SIG-M5 treated with dmso at 0.1 percent for 504 hours (cell line): ENCODE measurements at regions not wholly inside any gene's neighbourhood (a gene's known extent, or its start where the extent isn't known, plus 50 kb on each side); places are given as distances from the start of the nearest gene placed in this dataset.

Experiments used
- DNase-seq: peaks from one replicate; lab custom pipeline; 2025; ENCODE audit not compliant: unreplicated experiment; lab: John Stamatoyannopoulos, UW

DNA sequence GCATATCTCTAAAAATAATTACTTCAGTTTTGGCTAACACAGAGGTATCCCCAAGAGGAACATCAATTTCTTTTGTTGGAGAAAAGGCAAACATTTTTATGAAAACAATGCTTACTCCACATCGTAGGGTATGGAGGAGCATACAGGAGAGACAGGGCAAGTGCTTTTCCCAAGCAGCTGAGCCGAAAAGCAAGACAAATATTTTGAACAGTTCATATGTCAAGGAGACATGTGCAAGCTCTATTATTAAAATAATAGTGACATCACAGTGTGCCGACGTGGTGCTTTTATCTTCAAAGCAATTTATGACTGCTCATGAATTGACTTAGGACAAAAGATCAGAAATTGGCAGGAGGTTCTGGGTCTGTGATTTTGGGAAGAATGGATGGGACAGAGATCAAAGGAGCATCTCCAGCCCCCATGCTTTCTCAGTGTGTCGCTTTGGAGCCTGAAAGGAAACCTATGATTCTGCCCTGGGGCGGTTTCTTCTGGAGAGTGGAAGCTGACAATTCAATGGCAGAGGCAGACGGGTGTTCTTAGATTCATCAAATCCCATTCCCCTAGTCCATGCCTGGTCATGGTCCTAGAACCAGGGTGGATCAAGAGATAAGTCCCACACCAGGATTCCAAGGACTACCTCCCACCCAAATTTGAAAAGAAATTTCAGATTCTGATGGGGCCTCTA, 97.1 kb downstream of the JCAD start:
- DNase-seq, result no peak

DNA sequence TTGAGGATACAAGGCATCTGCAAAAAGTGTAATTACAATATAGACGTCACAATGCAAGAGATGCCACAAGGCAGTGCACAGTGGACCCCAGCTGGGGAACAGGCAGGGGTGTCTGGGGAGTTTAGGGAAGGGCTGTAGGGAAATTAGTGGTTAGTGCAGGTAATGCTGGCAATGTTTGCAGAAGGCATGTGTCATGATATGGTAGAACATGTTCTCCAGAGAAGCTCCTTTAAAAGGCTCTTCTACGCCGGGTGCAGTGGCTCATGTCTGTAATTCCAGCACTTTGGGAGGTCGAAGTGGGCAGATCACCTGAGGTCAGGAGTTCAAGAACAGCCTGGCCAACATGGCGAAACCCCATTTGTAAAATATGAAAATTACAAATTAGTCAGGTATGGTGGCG, 98.0 kb downstream of the JCAD start:
- no peak for DNase-seq

DNA sequence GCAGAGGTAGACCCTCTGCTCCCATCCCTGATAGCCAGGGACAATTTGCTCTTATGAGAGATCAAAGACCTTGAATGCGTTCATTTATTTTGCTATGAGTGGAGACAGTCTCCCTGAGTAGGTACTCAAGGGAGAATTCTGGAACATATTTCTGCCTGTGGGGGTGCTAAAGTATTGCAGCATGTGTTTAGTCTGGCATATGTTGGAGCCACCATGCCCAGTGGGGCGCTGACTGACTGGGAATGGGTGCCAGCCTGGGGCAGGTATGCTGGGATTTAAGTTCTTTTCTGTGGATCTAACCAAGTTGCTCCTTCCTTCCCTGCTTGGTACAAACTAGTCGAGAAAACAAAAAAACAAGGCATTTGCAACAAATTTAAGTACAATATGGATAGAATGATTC, 99.1 kb downstream of the JCAD start:
- DNase-seq, result no peak

DNA sequence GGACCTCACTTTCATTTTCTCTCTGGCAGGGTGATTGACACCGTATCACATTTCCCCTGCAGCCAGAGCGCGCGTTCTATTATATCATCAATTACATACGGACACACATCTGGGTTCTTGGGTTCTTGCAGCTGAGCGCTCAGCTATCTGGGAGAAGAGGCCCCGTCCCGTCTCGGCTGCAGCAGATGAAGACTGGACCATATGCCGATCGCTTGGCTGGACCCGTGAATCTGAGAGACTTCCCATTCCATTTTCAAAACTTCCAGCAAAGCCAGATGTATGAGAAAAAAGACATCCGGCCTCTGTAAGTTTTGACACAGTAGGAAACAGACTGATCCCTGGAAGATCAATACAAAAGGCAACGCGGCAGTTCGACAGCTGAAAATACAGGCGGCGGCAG, 99.8 kb downstream of the JCAD start:
- no peak for DNase-seq

DNA sequence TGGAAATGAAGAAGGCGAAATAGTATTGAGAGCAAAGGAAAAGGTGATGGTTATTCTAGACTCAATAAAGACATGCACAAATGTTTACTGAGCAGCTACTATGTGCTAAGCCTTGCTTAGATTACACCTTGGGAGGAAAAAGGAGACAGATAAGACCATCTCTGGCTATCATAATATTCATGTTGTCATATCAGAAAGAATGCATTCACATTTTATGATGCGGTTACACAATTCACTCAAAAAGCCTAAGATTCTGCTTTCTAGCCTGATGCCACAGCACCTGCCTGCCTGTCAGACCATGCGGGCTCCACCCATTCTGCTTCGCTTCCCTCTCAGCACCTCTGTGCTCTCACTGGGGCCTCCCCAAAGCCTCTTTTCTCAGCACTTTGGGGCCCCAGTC, 100.9 kb downstream of the JCAD start:
- no peak for DNase-seq

DNA sequence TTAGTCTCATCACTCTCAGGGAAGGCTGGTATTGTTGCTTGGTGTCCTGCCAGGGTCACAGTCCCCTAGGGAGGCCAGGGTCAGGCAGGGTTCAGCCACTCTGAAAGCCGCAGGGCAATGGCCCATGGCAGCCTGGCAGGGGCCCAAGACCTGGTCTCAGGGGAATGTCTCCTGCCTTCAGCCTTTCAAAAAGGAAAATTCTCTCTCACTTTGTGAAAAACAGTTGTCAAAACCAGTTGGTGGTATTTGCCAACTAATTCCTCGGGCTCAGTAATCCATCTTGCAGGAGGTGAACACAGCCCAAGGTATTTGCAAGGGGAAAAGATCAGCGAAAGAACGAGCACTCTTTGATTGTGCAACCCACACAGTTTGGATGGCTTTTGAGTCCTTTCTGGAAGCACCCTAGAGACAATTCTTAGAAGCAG, 101.5 kb downstream of the JCAD start:
- no peak for DNase-seq

DNA sequence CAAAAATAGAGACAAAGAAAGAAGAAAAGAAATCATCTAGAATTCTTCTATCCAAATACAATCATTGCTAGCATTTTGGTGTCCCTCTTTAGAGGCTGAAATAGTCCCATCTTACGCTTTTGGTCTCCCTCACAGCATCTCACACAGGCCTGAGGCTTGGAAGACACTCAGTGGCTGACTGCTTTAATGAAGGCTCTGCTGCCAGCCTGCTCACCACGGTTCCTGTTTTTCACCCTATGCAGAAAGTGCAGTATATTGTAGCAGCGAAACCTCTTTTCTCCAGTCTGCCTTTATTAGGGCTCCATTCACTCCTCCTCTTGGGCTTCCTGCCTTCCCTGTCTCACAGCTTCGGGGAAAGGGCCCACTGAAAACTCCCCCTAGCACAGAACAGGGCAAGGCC, 102.2 kb downstream of the JCAD start:
- no peak for DNase-seq

DNA sequence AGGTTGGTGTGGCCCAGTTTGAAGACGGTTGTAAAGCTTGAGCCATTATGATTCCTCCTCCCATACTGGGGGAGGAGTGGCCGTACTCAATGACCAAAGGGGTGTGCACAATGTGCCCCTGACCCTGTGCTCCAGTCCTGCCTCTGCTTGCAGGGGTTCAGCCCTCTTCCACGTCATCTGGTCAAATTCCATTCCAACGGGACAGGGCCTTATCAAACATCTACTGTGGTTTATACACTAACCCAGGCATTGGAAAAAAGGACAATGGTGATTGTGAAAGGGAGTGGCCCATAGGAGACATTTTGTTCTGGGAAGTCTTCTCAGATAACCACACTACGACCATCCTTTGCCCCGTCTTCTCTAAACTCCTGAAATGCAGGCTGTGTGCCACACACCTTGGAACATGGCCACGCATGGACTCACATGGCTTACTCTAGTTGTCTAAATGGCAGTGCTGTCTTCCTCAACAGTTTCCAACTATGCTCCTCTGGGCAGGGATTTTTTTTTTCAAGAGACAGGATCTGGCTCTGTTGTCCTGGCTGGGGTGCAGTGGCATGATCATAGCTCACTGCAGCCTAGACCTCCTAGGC, 103.0 kb downstream of the JCAD start:
- no peak for DNase-seq

DNA sequence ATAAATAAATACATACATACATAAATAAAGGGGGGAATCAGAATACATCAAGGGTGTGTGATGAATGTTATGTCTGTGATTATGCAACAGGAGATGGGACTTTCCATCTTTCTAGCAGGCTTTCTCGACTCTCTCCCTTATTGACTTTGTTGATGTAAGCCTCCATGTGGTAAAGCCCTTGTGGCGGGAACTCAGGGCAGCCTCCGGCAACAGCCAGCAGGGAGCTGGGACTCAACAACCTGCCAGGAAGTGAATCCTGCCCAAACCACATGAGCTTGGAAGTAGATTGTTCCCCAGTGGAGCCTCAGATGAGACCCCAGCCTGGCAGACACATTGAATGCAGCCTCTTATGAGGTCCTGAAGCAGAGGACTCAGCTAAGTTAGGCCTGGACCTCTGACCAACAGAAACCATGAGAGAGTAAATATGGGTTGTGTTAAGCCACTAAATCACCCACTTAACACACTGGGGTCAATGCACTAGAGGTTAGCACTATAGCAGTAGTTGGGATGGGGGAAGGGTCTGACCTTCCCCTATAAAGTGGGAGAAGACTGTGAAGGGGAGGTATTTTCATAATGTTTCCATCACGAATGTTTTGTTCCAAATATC, 104.0 kb downstream of the JCAD start:
- DNase-seq, result no peak

DNA sequence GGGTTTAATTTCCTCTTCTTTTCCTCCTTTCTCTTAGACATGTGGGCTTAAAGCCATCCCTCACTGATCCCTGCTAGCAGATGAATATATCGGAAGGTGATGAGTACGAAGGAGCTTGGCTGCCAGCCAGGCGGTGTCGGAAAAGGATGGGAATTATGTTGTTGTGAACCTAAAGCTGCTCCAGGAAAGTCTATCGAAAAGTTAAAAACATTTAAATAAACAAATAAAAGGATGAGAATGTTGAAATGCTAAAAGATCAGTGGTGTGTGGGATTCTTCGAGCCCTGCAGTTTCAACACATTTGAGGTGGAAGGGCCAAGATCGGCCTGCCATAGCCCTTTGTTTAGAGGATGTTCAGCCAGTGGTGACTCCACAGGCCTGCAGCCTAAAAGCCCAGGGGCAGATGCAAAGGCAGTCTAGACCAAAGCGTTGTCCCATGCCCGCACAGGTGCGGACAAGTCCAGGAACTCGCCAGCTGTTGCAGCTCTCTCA, 107.9 kb downstream of the JCAD start:
- no peak for DNase-seq

DNA sequence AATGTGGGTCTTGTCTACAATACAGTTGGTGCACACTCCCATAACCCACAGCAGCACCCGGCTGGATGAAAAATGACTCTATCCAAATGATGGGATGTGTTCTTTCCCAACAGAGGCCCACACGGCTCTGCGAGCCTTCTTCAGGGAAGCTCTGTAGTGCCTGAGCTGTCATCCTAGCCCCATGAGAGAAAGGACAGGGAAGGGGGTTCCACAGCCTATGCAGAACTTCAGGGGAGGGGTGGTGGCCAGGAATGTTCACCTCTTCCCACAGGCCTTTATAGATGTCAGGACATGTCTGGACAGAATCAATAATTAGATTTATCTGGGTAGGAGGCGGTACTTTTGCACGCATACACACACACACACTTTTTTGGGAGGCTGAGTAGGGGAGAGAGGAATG, 109.0 kb downstream of the JCAD start:
- DNase-seq, result no peak

DNA sequence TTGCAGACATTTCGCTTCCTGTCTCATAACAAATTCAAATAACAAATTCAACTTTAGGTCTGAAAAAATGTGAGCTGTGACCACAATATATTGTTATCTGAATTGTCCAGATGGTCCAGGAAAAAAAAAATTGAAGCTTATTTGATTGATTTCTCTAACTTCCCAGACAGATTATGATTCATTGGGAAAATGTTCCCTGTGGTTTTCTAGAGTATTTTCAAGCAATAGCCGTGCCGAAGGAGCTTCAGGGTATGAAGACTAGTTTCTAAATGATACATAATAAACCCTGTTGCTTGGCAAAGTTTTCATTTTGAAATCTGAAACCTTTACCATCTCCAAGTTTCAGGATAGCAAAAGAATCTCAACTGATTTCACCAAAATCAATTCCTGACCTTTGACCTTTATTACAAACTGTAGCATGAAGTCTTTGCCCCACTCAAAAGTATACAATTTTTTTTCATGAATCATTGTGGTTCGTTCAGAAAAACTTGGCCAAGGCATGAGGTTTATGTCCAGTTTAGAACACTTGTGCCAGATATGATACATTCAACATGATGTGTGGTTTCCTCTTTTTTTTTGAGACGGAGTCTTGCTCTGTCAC, 109.9 kb downstream of the JCAD start:
- no peak for DNase-seq

DNA sequence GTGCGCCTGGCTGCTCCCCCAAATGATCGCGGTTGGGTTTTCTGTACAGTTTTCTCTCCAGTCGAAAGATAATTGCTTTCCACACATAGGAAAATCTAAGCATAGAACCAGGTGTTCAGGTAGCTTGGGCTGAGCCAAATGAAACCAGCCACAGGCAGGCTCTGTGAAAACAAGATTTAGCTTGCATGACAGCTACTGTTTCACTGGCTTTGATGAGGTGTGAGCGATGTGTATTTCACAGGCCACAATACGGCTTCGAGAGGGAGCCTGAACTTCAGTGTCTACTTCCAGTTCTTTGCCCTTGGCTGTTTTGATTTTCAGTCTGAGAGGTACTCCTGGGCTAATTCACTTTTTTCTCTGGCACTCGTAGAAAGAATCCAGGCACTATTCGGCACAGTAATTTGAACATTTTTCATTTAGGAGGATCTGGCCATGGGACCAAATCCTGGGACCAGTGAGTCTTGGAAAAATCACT, 110.5 kb downstream of the JCAD start:
- DNase-seq, result no peak

DNA sequence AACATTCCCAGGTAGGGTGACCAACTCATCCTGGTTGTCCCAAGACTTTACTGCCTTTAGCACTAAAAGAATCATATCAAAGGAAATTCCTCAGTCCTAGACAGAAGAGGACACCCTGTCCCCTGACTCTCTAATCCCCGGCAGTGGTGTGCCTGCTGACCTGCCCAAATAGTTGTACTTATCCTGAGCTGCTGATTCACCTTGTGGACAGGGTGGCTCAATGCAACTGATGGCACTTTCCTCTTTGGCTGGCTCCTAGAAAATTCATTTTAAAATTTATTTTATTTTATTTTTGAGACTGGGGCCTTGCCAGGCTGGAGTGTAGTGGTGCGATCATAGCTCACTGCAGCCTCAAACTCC, 111.7 kb downstream of the JCAD start:
- no peak for DNase-seq

DNA sequence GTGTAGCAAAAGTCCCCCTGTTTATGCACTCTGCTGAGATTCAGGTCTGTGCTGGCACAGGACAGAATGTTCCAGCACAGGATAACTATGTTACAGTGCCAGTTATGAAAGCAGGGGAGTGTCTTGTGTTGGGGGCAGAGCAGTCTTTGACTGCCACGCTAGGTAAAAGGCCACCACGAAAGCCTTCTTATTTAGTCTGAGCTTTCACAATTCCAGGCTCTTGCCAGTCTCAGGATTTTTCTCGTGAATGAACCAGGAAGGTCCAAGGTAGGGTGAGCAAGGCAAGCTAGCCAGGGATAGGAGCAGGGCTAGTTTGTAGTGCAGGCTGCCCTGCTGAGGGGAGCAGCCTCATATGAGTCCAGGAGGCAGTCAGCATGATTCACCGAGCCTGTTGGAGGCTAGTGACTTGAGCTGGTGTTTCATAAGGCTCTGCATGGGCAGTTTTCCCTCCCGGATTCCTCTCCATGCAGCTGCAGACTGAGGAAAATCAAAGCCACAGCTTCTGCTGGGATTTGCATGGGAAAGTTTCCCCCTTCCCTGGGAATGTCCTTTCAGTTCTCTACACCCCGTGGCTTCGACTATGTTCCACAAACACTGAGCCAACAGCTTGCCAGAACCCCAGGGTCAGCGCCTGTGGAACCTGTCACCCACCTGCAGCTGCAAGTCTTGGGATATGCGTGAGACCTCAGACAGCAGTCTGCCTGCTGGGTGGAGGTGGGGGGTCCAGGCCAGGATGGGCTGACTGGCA, 112.3 kb downstream of the JCAD start:
- no peak for DNase-seq

DNA sequence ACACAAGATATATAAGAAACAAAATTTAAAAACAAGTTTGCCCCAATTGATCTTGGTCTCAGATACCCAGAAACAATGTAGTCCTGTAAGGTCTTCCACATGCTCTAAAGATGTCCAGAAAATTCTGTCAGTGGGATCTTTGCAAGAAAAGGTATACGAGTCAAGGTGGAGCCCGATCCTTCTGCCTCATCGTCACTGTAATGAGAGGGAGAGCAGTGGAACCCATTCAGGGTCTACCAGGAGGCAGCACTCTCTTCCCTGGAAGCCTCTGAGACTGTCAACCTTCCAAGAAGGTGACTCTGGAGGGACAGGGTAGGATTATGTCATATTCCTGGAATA, 112.8 kb downstream of the JCAD start:
- no peak for DNase-seq

DNA sequence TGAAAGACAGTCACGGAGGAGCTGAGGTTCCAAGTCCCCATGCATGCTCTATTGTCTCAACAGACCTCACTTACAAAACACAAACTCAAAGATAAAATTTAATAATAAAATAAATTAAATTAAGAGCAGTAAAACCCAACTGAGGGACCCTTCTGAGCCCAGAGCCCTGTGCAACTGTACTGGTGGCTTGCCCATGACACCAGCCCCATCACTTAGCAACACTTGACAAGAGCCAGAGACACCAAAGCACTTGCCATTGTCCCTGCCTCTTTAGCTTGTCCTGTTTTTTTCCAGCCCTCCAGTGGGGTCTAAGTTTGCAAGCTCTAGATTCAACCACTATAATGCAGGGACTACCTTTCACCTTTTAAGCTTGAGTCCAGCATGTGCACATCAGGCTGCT, 117.9 kb downstream of the JCAD start:
- no peak for DNase-seq

DNA sequence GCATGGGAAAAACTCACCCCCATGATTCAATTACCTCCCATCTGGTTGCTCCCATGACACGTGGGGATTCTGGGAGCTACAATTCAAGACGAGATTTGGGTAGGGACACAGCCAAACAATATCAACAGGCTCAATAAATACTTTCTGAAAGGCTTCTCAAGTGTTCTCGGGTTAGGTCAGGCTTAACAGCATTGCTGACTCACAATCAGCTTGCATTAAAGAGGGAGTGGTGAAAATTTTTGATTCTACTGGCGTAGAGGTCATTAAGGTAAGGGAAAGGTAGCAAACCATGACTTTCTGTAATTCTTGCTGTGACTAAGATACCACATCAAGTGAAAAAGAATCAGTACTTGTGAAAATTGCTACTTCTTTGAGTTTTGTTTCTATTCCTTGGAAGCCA, 126.4 kb downstream of the JCAD start:
- no peak for DNase-seq

DNA sequence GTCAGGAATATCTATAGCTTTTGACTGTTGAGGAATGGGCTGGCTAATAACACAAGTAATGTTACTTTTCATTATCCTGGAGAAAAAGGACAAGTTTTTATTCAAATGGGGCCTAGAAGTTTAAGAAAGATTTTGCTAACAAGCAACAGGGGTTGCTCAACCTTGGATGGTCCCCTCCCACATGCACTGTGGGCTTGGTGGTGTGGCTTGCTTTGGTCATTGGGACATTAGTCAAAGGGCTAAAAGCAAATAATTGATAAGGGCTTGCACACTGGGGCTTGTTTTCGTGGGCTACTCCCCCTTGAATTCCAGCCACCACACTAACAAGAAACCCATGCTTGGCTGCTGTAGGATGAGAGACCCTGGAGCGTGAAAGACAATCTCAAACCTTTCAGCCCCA, 127.6 kb downstream of the JCAD start:
- no peak for DNase-seq

DNA sequence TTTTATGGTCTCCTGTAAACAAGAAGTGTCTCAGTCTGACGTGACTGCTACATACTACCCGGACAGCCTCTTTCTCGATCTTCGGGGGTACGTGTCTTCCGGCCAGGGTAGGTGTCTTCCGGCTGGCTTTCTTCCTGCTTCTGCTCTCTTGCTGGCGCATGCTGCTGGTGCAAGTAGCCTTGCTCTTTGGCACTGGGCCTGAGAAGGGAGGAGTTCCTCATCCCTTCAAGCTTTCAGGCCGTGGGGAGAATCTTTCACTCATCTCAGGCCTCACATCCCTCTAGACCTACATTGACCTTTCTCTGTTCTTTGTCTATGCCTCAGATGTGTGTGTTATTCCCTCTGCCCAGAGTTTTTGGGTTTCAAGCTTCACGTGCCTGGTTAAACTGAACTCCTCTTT, 130.4 kb downstream of the JCAD start:
- no peak for DNase-seq

DNA sequence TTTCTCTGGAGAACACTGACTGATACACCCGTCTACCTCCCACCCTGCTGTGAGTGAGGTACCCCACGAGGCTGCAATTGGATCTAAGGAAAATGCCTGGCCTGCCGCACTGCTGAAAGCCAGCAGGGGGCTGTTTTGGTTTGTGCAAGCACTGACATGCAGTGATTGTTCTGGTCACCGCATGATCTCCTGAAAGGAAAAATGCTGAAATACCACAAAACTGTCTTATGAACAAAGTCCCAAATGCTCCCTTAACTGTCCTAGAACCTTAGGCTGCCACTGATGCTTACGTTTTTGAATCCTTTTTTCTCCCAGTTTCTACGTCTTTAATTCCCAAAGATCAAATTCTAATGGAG, 132.7 kb downstream of the JCAD start:
- DNase-seq, result no peak
